MM.1S (cell line): ENCODE measurements at regions not wholly inside any gene's neighbourhood (a gene's known extent, or its start where the extent isn't known, plus 50 kb on each side); places are given as distances from the start of the nearest gene placed in this dataset.

Experiments used
- DNase-seq: peaks from one replicate; pipeline ENCODE4 v3.0.0-alpha.2; 2015
- H2AFZ ChIP-seq: fragments of 300-600 bp; sonication (generic); 2 replicates; pipeline ENCODE4 v1.6.0; 2016; ENCODE audit warnings: antibody characterized with exemption, low read length
- H3F3A ChIP-seq: fragments of 300-600 bp; sonication (generic); 2 replicates; pipeline ENCODE4 v1.6.1; 2016; ENCODE audit warnings: mild to moderate bottlenecking, antibody characterized with exemption, low read length, moderate library complexity, mixed read lengths; ENCODE audit not compliant: insufficient read depth
- H3K27ac ChIP-seq: fragments of 300-600 bp; sonication (generic); 2 replicates; pipeline ENCODE4 v1.5.1; 2016; ENCODE audit warnings: mild to moderate bottlenecking, low read length
- H3K27me3 ChIP-seq: fragments of 300-600 bp; sonication (generic); replicated peaks from 2 replicates; pipeline ENCODE4 v1.6.0; 2016; ENCODE audit warnings: low read length; ENCODE audit not compliant: insufficient read depth
- H3K36me3 ChIP-seq: fragments of 300-600 bp; sonication (generic); replicated peaks from 2 replicates; pipeline ENCODE4 v1.6.1; 2016; ENCODE audit warnings: mild to moderate bottlenecking, low read length, mixed read lengths; ENCODE audit not compliant: insufficient read depth
- H3K4me1 ChIP-seq: fragments of 300-600 bp; sonication (generic); 2 replicates; pipeline ENCODE4 v1.6.1; 2016; ENCODE audit warnings: low read length, mixed read lengths
- H3K4me2 ChIP-seq: fragments of 300-600 bp; sonication (generic); 2 replicates; pipeline ENCODE4 v1.6.0; 2016; ENCODE audit warnings: low read depth, low read length
- H3K4me3 ChIP-seq: fragments of 300-600 bp; sonication (generic); 2 replicates; pipeline ENCODE4 v1.5.1; 2016; ENCODE audit warnings: low read length, mixed read lengths
- H3K79me2 ChIP-seq: fragments of 300-600 bp; sonication (generic); 2 replicates; pipeline ENCODE4 v1.6.1; 2016; ENCODE audit warnings: mixed run types, low read length, mixed read lengths
- H3K9ac ChIP-seq: fragments of 300-600 bp; sonication (generic); 2 replicates; pipeline ENCODE4 v1.6.1; 2016; ENCODE audit warnings: low read length, mixed read lengths
- H3K9me2 ChIP-seq: fragments of 300-600 bp; sonication (generic); replicated peaks from 2 replicates; pipeline ENCODE4 v1.6.1; 2016; ENCODE audit warnings: mild to moderate bottlenecking, low read length, mixed read lengths; ENCODE audit not compliant: insufficient read depth
- H3K9me3 ChIP-seq: fragments of 300-600 bp; sonication (generic); replicated peaks from 2 replicates; pipeline ENCODE4 v1.6.1; 2016; ENCODE audit warnings: mild to moderate bottlenecking, low read length, mixed read lengths; ENCODE audit not compliant: insufficient read depth
- H4K20me1 ChIP-seq: fragments of 300-600 bp; sonication (generic); 2 replicates; pipeline ENCODE4 v1.6.1; 2016; ENCODE audit warnings: mild to moderate bottlenecking, low read length, moderate library complexity, mixed read lengths; ENCODE audit not compliant: insufficient read depth
- CTCF ChIP-seq: fragments of 300-600 bp; sonication (generic); IDR thresholded peaks from 2 replicates; pipeline ENCODE4 v1.5.1; 2016; ENCODE audit warnings: antibody characterized with exemption, low read length, mixed read lengths
- EZH2 ChIP-seq: fragments of 300-600 bp; sonication (generic); optimal IDR thresholded peaks from 2 replicates; pipeline ENCODE3; 2017; ENCODE audit warnings: low read depth, mild to moderate bottlenecking, antibody characterized with exemption, low read length, mixed read lengths
- EZH2phosphoT487 ChIP-seq: fragments of 300-600 bp; sonication (generic); IDR thresholded peaks from 2 replicates; pipeline ENCODE4 v1.6.1; 2018; ENCODE audit warnings: antibody characterized with exemption, low read length

- TF ChIP-seq CTCF (no peak), EZH2 (no peak), EZH2phosphoT487 (no peak)
- Histone ChIP-seq H3F3A (no peaks in the 10 kb centered on the region), H4K20me1 (no peaks in the 10 kb centered on the region), H3K9ac (no peak overlapping the region), H2AFZ (no peak overlapping the region), H3K4me2 (no peak overlapping the region), H3K27ac (no peak overlapping the region), H3K36me3 (no peaks in the 10 kb centered on the region), H3K4me3 (no peak overlapping the region), H3K4me1 (no peaks in the 10 kb centered on the region), H3K9me3 (no peaks in the 10 kb centered on the region), H3K27me3 (no peaks in the 10 kb centered on the region), H3K9me2 (no peaks in the 10 kb centered on the region), H3K79me2 (no peaks in the 10 kb centered on the region)
- no peak for DNase-seq
Observed at GRCh38 chr16:35736546-35736945, 2277.1 kb downstream of the TP53TG3F start.

GRCh38 chr16:35737076-35737475 lies 2277.7 kb downstream of the TP53TG3F start:
- no peaks in the 10 kb centered on the region for H4K20me1 ChIP-seq
- TF ChIP-seq CTCF (no peak), EZH2phosphoT487 (no peak), EZH2 (no peak)
- H3K9ac ChIP-seq, result no peak overlapping the region
- H3K36me3 ChIP-seq, result no peaks in the 10 kb centered on the region
- no peaks in the 10 kb centered on the region for H3K9me3 ChIP-seq
- no peak overlapping the region for H3K4me3 ChIP-seq
- H3K27me3 ChIP-seq, result no peaks in the 10 kb centered on the region
- no peak for DNase-seq
- no peaks in the 10 kb centered on the region for H3K9me2 ChIP-seq
- H3K79me2 ChIP-seq, result no peaks in the 10 kb centered on the region
- H3K4me1 ChIP-seq, result no peaks in the 10 kb centered on the region
- no peak overlapping the region for H2AFZ ChIP-seq
- no peak overlapping the region for H3K27ac ChIP-seq
- H3F3A ChIP-seq, result no peaks in the 10 kb centered on the region
- no peak overlapping the region for H3K4me2 ChIP-seq

GRCh38 chr16:35741546-35741945 lies 2282.1 kb downstream of the TP53TG3F start:
- Histone ChIP-seq H3F3A (no peaks in the 10 kb centered on the region), H3K4me2 (no peak overlapping the region), H3K27ac (no peak overlapping the region), H2AFZ (no peak overlapping the region), H3K36me3 (no peaks in the 10 kb centered on the region), H3K9me3 (no peaks in the 10 kb centered on the region), H3K4me1 (no peaks in the 10 kb centered on the region), H3K79me2 (no peaks in the 10 kb centered on the region), H3K9ac (no peak overlapping the region), H3K4me3 (no peak overlapping the region), H3K9me2 (no peaks in the 10 kb centered on the region), H4K20me1 (no peaks in the 10 kb centered on the region), H3K27me3 (no peaks in the 10 kb centered on the region)
- no peak for DNase-seq
- TF ChIP-seq EZH2 (no peak), CTCF (no peak), EZH2phosphoT487 (no peak)
